GM10266 (cell line): ENCODE measurements at regions not wholly inside any gene's neighbourhood (a gene's known extent, or its start where the extent isn't known, plus 50 kb on each side); places are given as distances from the start of the nearest gene placed in this dataset.

Experiments
- DNase-seq: peaks from one replicate; pipeline ENCODE4 v3.0.0; 2012; ENCODE audit errors: extremely low spot score
- CTCF ChIP-seq: IDR thresholded peaks from 2 replicates; pipeline ENCODE4 v1.5.1; 2012; ENCODE audit warnings: mild to moderate bottlenecking, low read depth; ENCODE audit not compliant: control insufficient read depth, insufficient read depth; ENCODE audit errors: missing control alignments

GRCh38 chr2:128589681-128590080, 271.0 kb upstream of the HS6ST1 start:
- no peak for DNase-seq
- no peak for TF ChIP-seq CTCF

GRCh38 chr2:128590309-128591021, 271.8 kb upstream of the HS6ST1 start:
- TF ChIP-seq CTCF = no peak
- no peak for DNase-seq

- no peak for DNase-seq
- TF ChIP-seq CTCF = no peak
These were observed 272.6 kb upstream of the HS6ST1 start for GRCh38 chr2:128591022-128591860.

- no peak for TF ChIP-seq CTCF
- no peak for DNase-seq
These were observed 273.5 kb upstream of the HS6ST1 start for GRCh38 chr2:128591861-128592822.

GRCh38 chr2:128593518-128593878, 274.8 kb upstream of the HS6ST1 start:
- no peak for DNase-seq
- TF ChIP-seq CTCF = no peak

- DNase-seq = no peak
- TF ChIP-seq CTCF = no peak
These were observed 275.4 kb upstream of the HS6ST1 start for GRCh38 chr2:128593879-128594650.
